ENCODE measurements at regions not wholly inside any gene's neighbourhood (a gene's known extent, or its start where the extent isn't known, plus 50 kb on each side); places are given as distances from the start of the nearest gene placed in this dataset.
A peak's percentile ranks its signal among the peaks of the same experiment; 100 is the strongest.

GRCh38 chr11:33640730-33641371 is 59.8 kb downstream of the C11orf91 start:
- peaks cover 0 to 5% of the 10 kb centered on the region in 2 donors for H3K9me3 ChIP-seq
- no peaks in the 10 kb centered on the region for H3K4me1 ChIP-seq
- H3K36me3 ChIP-seq, result no peaks in the 10 kb centered on the region
- H3K27me3 ChIP-seq, result no peaks in the 10 kb centered on the region
- TF ChIP-seq POLR2A (IDR thresholded peaks at IDR 0.05) (no peak), CTCF (IDR thresholded peaks at IDR 0.05) (no peak)
- no peak overlapping the region for H3K27ac ChIP-seq
- intact Hi-C loops (cut with DNase I; ENCODE audit: low total_unique reads), result no loop called here
- no peak overlapping the region for H3K4me3 ChIP-seq
- no peak for DNase-seq

- intact Hi-C loops (cut with DNase I; ENCODE audit: low total_unique reads), result no loop called here
- no peaks in the 10 kb centered on the region for H3K27me3 ChIP-seq
- H3K4me3 ChIP-seq, result no peak overlapping the region
- no peak for DNase-seq
- TF ChIP-seq CTCF (IDR thresholded peaks at IDR 0.05) (no peak), POLR2A (IDR thresholded peaks at IDR 0.05) (no peak)
- no peaks in the 10 kb centered on the region for H3K4me1 ChIP-seq
- H3K36me3 ChIP-seq, result no peaks in the 10 kb centered on the region
- H3K9me3 ChIP-seq, result peaks cover 0 to 5% of the 10 kb centered on the region in 2 donors
- no peak overlapping the region for H3K27ac ChIP-seq
Observed at GRCh38 chr11:33638608-33639007, 62.0 kb downstream of the C11orf91 start.

GRCh38 chr11:33636104-33636503 is 64.5 kb downstream of the C11orf91 start:
- no peaks in the 10 kb centered on the region for H3K27me3 ChIP-seq
- no peak overlapping the region for H3K27ac ChIP-seq
- H3K9me3 ChIP-seq, result peaks cover 0 to 5% of the 10 kb centered on the region in 2 donors
- TF ChIP-seq CTCF (IDR thresholded peaks at IDR 0.05), result no peak
- no peak for TF ChIP-seq POLR2A (IDR thresholded peaks at IDR 0.05)
- no peak for DNase-seq
- no peaks in the 10 kb centered on the region for H3K4me1 ChIP-seq
- no peaks in the 10 kb centered on the region for H3K36me3 ChIP-seq
- H3K4me3 ChIP-seq, result no peak overlapping the region
- intact Hi-C loops (cut with DNase I; ENCODE audit: low total_unique reads), result no loop called here

GRCh38 chr11:33635161-33635560 is 65.5 kb downstream of the C11orf91 start:
- Histone ChIP-seq H3K36me3 (no peaks in the 10 kb centered on the region), H3K4me3 (no peak overlapping the region), H3K27me3 (no peaks in the 10 kb centered on the region), H3K9me3 (peaks cover 0 to 5% of the 10 kb centered on the region in 2 donors), H3K27ac (no peak overlapping the region), H3K4me1 (no peaks in the 10 kb centered on the region)
- intact Hi-C loops (cut with DNase I; ENCODE audit: low total_unique reads), result no loop called here
- TF ChIP-seq POLR2A (IDR thresholded peaks at IDR 0.05), result no peak
- TF ChIP-seq CTCF (IDR thresholded peaks at IDR 0.05), result no peak
- peak; percentile 22 to 52 for DNase-seq

GRCh38 chr11:33634291-33634834 is 66.3 kb downstream of the C11orf91 start:
- H3K27ac ChIP-seq, result no peak overlapping the region
- peaks cover 0 to 5% of the 10 kb centered on the region in 2 donors for H3K9me3 ChIP-seq
- intact Hi-C loops (cut with DNase I; ENCODE audit: low total_unique reads), result no loop called here
- no peaks in the 10 kb centered on the region for H3K36me3 ChIP-seq
- TF ChIP-seq CTCF (IDR thresholded peaks at IDR 0.05) (no peak), POLR2A (IDR thresholded peaks at IDR 0.05) (no peak)
- no peak for DNase-seq
- H3K27me3 ChIP-seq, result no peaks in the 10 kb centered on the region
- no peak overlapping the region for H3K4me3 ChIP-seq
- H3K4me1 ChIP-seq, result no peaks in the 10 kb centered on the region

All from uterus (tissue), 3 donors.